PFSK-1 (cell line): ENCODE measurements at regions not wholly inside any gene's neighbourhood (a gene's known extent, or its start where the extent isn't known, plus 50 kb on each side); places are given as distances from the start of the nearest gene placed in this dataset.

Source experiments
- FOXP2 ChIP-seq: optimal IDR thresholded peaks from 2 replicates; pipeline ENCODE3; 2011; ENCODE audit warnings: borderline replicate concordance, control low read depth, inconsistent platforms; ENCODE audit not compliant: insufficient read depth; ENCODE audit errors: extremely low read length, extremely low read depth
- POLR2AphosphoS5 ChIP-seq: IDR thresholded peaks from 2 replicates; pipeline ENCODE4 v1.6.1; 2012; ENCODE audit warnings: low read depth, mild to moderate bottlenecking, control low read depth, low read length, moderate library complexity
- REST ChIP-seq, 2 experiments: IDR thresholded peaks; 2 replicates each; pipeline versions ENCODE4 v1.6.1 to v1.8.0; 2011 to 2012; ENCODE audit warnings: low read depth in 2 of 2, low read length in 2 of 2, control low read depth in 1 of 2, inconsistent platforms in 1 of 2, mild to moderate bottlenecking in 1 of 2, moderate library complexity in 1 of 2; ENCODE audit not compliant: insufficient read depth in 1 of 2
- SIN3A ChIP-seq: IDR thresholded peaks from 2 replicates; pipeline ENCODE4 v1.6.1; 2012; ENCODE audit warnings: mild to moderate bottlenecking, low read length, moderate library complexity, borderline replicate concordance; ENCODE audit not compliant: insufficient read depth
- TAF1 ChIP-seq: IDR thresholded peaks from 2 replicates; pipeline ENCODE4 v1.6.1; 2012; ENCODE audit warnings: low read length, control low read depth, borderline replicate concordance; ENCODE audit not compliant: insufficient read depth

DNA sequence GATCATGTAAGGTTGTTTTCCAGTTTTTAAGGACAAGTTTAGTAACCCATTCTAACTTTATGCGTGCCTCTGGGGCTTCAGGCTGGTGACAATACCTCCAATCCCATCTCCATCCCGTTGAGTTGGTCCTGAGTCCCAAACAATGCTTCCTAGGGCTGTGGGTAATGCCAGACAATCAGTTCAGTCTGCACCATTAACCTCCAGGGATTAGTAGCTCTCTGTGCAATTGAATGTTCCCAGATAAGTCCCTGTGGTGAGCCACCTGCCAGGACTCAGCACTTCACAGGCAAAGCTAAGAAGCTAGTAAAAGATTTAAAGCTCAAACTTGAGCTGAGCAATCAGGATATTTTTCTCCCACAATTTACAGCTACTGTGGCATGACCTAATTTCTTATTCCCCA lies 462.2 kb upstream of the PTBP2 start:
- TF ChIP-seq POLR2AphosphoS5 (no peak), SIN3A (no peak), REST (IDR thresholded peaks at IDR 0.05; ENCODE audit: insufficient read depth in 1 of 2, low read depth in 2 of 2, low read length in 2 of 2) (no peak), TAF1 (no peak), FOXP2 (no peak)

DNA sequence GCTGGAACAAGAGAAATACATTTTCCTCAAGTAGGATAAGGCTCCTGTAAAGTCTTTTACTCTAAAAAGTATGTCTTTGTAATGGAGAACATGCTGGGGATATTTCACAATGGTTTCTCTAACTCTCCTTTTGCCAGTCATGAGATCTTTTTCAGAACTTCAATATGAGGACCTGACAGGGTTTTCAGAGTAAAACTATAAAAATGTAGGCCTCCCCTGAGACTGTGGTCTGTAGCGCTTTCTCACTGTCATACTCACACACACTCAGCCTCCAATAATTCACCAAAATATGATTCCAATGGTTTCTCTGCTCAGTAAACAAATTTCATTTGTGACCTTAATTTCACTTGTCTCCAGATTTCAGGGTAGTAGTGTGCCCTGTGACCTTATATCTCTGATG lies 440.1 kb upstream of the PTBP2 start:
- TF ChIP-seq POLR2AphosphoS5 (no peak), TAF1 (no peak), FOXP2 (no peak), SIN3A (no peak), REST (IDR thresholded peaks at IDR 0.05; ENCODE audit: insufficient read depth in 1 of 2, low read depth in 2 of 2, low read length in 2 of 2) (no peak)

GRCh38 chr1:96290033-96290432 lies 431.6 kb upstream of the PTBP2 start:
- TF ChIP-seq POLR2AphosphoS5 (no peak), TAF1 (no peak)

GRCh38 chr1:96290801-96291200 lies 430.8 kb upstream of the PTBP2 start:
- no peak for TF ChIP-seq TAF1
- TF ChIP-seq REST (IDR thresholded peaks at IDR 0.05; ENCODE audit: insufficient read depth in 1 of 2, low read depth in 2 of 2, low read length in 2 of 2), result no peak
- TF ChIP-seq FOXP2, result no peak
- no peak for TF ChIP-seq POLR2AphosphoS5
- no peak for TF ChIP-seq SIN3A

DNA sequence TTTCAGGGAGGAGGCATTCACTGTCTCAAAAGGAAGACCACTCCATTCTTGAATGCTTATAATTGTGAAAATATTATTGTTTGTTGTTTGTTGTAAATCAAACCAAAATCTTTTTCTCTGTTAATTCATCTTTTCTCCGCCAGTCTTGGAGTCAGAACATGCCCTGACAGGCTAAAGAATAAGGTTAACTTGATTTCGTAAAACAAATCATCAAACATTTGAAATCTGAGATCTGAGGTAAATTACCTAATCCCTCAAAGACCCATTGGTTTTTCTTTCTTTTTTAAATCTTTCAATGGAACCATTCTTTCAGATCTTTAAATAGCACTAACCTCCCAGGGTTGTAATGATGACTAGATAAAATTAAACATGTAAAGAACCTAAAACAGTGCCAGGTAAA lies 430.1 kb upstream of the PTBP2 start:
- no peak for TF ChIP-seq FOXP2
- no peak for TF ChIP-seq REST (IDR thresholded peaks at IDR 0.05; ENCODE audit: insufficient read depth in 1 of 2, low read depth in 2 of 2, low read length in 2 of 2)
- no peak for TF ChIP-seq SIN3A
- TF ChIP-seq POLR2AphosphoS5, result no peak
- no peak for TF ChIP-seq TAF1

DNA sequence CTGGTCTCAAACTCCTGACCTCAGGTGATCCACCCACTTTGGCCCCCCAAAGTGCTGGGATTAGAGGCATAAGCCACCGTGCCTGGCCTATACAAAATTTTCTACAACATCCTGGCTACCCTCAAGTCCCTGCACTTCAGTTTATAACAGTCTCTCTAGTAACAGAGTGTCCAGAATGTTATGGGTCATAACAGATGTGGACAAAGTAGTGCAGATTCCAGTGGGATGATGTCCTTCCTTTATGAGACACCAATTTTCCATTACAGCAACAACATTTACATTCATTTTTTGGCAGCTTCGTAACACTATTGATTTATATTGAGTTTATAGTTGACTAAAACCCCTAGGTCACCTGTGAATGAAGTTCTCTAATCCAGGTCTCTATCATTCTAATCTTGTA lies 429.4 kb upstream of the PTBP2 start:
- TF ChIP-seq POLR2AphosphoS5, result no peak
